HG03439 (cell line): ENCODE measurements at regions not wholly inside any gene's neighbourhood (a gene's known extent, or its start where the extent isn't known, plus 50 kb on each side); places are given as distances from the start of the nearest gene placed in this dataset.

Experiments used
- ATAC-seq: cut with Tn5 transposase; IDR thresholded peaks from one replicate; pipeline ENCODE4 v1.9.1; 2021; ENCODE audit warnings: mild to moderate bottlenecking, moderate library complexity; ENCODE audit not compliant: unreplicated experiment

- no peak for ATAC-seq
These were observed 142.2 kb downstream of the ABCA8 start for GRCh38 chr17:68812876-68813584.

- no peak for ATAC-seq
These were observed 146.0 kb downstream of the ABCA8 start for GRCh38 chr17:68809148-68809547.

DNA sequence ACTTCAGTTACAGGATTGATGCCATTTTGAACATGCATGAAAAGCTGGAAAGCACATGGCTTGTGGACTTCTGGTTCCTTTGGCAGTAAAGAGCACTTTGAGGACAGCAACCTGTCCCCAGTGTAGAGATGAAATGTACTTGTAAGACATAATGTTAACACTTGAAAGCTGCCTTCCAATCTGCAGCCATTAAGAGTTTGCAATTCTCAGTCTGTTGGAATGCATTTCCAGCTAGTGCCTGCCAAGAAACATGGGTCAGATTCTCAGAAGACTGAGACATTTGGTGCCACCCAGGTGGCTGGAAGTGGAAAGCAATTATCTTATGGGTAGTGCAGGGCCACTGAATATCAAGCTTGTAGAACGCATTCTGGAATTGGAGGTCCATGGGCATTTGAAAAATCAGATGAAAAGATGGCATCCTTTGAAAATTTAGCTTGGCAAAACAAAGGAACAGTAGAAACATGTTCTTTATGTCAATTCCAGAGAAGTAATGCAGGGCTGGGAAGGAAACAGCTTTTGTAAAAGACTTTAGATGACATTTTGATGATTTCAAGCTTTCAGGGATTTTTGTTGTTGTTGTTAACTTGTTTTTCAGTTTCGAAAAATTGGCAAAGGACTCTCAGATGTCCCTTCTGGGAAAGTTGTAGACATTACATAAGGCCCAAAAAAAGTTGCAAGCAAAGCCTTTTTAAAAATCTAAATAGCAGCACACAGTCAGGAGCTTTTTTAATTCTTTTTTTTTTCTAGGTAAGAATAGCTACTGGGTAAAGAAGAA, 147.0 kb downstream of the ABCA8 start:
- no peak for ATAC-seq

DNA sequence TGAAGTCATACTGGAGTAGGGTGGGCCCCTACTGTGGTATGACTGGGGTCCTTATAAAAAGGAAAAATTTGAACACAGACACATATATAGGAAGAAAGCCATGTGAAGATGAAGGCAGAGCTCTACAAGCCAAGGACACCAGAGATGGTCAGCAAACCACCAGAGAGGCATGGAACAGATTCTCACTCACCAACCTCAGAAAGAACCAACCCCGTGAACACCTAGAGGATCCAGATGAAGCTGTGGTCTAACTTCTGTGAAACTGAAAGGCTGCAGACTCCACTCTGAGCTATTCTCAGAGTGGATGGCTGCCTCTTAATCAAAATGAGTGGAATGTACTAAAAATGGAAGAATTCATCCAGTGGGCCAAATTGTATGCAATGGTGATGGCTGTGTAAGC, 149.6 kb downstream of the ABCA8 start:
- ATAC-seq: no peak

- no peak for ATAC-seq
These were observed 150.2 kb downstream of the ABCA8 start for GRCh38 chr17:68804777-68805520.

DNA sequence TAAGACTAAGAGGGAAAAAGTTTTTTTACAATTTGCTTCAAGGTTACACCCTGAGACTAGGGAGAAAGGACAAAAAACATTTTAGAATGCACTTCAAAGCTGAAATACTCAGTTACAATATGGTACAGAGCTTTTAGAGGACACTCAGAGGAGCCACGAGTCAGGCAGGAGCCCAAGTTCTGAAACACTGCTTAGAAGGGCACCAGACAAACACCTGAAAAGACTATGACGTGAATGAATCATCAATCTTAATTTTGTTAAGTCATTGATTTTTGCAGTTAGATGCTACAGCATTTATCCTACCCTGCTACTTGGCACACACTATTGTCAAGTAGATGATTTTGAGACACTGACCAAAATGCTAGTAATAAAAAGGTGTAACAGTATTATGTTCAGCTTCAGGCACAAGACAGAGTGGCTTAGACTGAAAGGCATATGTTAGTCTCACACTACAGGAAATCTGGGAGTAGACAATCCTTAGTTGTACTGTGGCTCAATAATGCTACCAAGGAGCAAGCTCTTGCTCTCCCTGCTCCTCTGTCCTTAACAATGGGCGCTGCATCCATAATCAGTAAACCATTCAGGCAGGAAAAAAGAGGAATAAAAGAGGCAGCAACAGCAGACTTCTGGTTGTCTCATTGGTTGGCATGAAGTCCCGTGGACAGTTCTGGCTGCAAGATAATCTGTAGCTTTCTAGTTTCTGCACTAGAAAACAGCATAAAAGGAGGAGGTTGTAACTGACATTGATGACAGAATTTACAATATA, 151.8 kb downstream of the ABCA8 start:
- ATAC-seq: no peak

- ATAC-seq: no peak
These were observed 153.6 kb downstream of the ABCA8 start for GRCh38 chr17:68801335-68802247.

DNA sequence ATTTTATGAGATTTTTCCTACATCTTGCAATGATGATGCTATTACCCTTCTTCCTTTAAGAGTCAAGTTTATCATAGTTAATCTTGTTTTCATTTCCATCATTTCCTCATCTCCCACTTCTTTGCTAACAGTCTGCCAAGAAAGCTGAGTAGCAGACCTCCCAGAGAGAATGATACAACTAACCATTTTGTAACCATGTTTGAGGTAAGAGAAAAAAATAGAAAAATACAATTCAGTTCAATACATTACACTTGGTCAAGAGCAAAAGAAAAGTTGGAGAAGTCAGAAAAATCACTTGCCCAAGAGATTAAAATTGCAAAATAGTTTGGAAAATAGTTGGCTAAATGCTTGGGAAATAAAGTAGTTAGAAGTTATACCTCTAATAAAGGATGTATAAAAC, 154.4 kb downstream of the ABCA8 start:
- no peak for ATAC-seq

GRCh38 chr17:68794636-68795434, 160.4 kb downstream of the ABCA8 start:
- ATAC-seq: no peak

DNA sequence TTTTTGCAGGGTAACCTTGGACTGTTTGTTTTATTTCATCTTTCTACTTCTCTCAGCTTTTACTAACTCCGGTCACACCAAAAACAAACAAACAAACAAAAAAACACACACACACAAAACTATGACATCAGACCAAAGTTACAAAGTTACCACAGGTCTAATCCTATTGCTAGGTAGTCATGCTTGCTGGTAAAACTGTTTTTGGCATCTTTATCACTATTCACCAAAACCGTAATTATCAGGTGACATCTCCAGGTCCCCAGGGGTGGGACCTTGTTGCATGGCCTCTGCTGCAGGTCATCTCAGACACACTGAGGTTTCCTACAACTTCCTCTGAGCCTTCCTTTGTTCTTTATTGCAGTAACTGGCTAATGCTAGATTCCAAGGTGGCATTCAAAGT, 162.3 kb downstream of the ABCA8 start:
- ATAC-seq: no peak

GRCh38 chr17:68792042-68792685, 163.0 kb downstream of the ABCA8 start:
- ATAC-seq: no peak

GRCh38 chr17:68790931-68791330, 164.3 kb downstream of the ABCA8 start:
- no peak for ATAC-seq

GRCh38 chr17:68790492-68790891, 164.7 kb downstream of the ABCA8 start:
- ATAC-seq: no peak

DNA sequence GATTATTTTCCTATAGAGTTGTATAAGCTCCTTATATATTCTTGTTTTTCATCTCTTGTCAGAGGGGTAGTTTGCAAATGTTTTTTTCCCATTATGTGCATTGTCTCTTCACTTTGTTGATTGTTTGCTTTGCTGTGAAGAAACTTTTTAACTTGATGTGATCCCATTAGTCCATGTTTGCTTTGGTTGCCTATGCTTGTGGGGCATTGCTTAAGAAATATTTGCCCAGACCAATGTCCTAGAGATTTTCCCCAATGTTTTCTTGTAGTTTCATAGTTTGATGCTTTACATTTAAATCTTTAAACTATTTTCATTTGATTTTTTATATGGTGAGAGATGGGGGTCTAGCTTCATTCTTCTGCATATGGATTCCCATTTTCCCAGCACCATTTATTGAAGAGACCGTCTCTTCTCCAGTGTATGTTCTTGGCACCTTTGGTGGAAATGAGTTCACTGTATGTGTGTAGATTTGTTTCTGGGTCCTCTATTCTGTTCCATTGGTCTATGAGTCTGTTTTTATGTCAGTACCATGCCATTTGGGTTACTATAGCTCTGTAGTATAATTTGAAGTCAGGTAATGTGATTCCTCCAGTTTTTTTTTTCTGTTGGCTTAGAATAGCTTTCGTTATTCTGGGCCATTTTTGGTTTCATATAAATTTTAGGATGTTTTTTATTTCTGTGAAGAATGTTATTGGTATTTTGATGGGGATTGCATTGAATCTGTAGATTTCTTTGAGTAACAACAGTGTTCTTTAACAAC, 165.8 kb downstream of the ABCA8 start:
- no peak for ATAC-seq

- no peak for ATAC-seq
These were observed 169.4 kb downstream of the ABCA8 start for GRCh38 chr17:68785565-68786486.

DNA sequence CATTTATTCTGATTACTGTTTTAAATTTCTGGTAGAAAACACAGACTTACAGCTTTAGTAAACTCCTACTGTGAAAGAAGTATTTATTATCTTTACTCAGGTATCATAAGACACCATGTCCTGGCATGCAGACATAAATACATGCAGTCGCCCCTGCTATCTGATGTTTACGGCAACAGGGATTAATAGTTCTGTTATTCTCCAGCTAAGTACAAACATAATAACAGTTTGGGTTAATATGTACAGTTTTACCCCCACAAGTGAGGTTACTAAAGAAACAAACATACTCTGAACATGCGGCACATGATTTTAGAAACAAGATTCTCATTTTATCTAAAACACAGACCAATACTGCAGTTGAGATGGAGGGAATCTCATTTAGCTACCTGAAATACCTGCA, 170.8 kb downstream of the ABCA8 start:
- ATAC-seq: no peak

- ATAC-seq: no peak
These were observed 171.3 kb downstream of the ABCA8 start for GRCh38 chr17:68783861-68784260.
